Activated CD4-positive, alpha-beta T cell treated with anti-CD3 and anti-CD28 coated beads, Interleukin-2, amount 50 U/mL, for 24 hours (primary cell): ENCODE measurements at regions not wholly inside any gene's neighbourhood (a gene's known extent, or its start where the extent isn't known, plus 50 kb on each side); places are given as distances from the start of the nearest gene placed in this dataset.

Experiments
- DNase-seq, 2 donors: peaks; one replicate each; pipeline ENCODE4 v3.0.0-alpha.2; 2020; ENCODE audit warnings: low read depth in 1 of 2, low spot score in 1 of 2

GRCh38 chr2:176597916-176598315 lies 328.7 kb downstream of the MTX2 start:
- DNase-seq, result no peak

GRCh38 chr2:176598351-176598750 lies 329.1 kb downstream of the MTX2 start:
- no peak for DNase-seq

- no peak for DNase-seq
Observed at GRCh38 chr2:176599796-176600485, 330.7 kb downstream of the MTX2 start.

- no peak for DNase-seq
Observed at GRCh38 chr2:176601066-176601465, 331.8 kb downstream of the MTX2 start.

- DNase-seq, result no peak
Observed at GRCh38 chr2:176612036-176612435, 342.8 kb downstream of the MTX2 start.

GRCh38 chr2:176612736-176613135 lies 343.5 kb downstream of the MTX2 start:
- DNase-seq, result no peak

GRCh38 chr2:176613323-176613987 lies 344.2 kb downstream of the MTX2 start:
- DNase-seq, result no peak

- DNase-seq, result no peak
Observed at GRCh38 chr2:176614049-176614448, 344.8 kb downstream of the MTX2 start.

- no peak for DNase-seq
Observed at GRCh38 chr2:176614930-176615329, 345.7 kb downstream of the MTX2 start.

GRCh38 chr2:176619504-176619903 lies 350.3 kb downstream of the MTX2 start:
- no peak for DNase-seq

GRCh38 chr2:176621350-176621749 lies 352.1 kb downstream of the MTX2 start:
- no peak for DNase-seq

- DNase-seq, result no peak
Observed at GRCh38 chr2:176622792-176623191, 353.6 kb downstream of the MTX2 start.

- no peak for DNase-seq
Observed at GRCh38 chr2:176626796-176627195, 357.6 kb downstream of the MTX2 start.

- no peak for DNase-seq
Observed at GRCh38 chr2:176628438-176628837, 359.2 kb downstream of the MTX2 start.

- DNase-seq, result no peak
Observed at GRCh38 chr2:176633754-176634153, 364.5 kb downstream of the MTX2 start.

- DNase-seq, result no peak
Observed at GRCh38 chr2:176636401-176636800, 367.2 kb downstream of the MTX2 start.

GRCh38 chr2:176637142-176637485 lies 367.9 kb downstream of the MTX2 start:
- no peak for DNase-seq

- DNase-seq, result no peak
Observed at GRCh38 chr2:176637486-176638166, 368.4 kb downstream of the MTX2 start.

- peak in 1 of 2 donors; percentile 23 for DNase-seq
Observed at GRCh38 chr2:176638167-176639015, 369.1 kb downstream of the MTX2 start.

GRCh38 chr2:176639016-176639343 lies 369.7 kb downstream of the MTX2 start:
- DNase-seq, result no peak

- DNase-seq, result no peak
Observed at GRCh38 chr2:176639671-176640070, 370.4 kb downstream of the MTX2 start.

- no peak for DNase-seq
Observed at GRCh38 chr2:176641436-176641835, 372.2 kb downstream of the MTX2 start.
